ENCODE measurements at regions not wholly inside any gene's neighbourhood (a gene's known extent, or its start where the extent isn't known, plus 50 kb on each side); places are given as distances from the start of the nearest gene placed in this dataset.

- no peak for DNase-seq (ENCODE audit: low read depth)
- TF ChIP-seq, protein P1, sequence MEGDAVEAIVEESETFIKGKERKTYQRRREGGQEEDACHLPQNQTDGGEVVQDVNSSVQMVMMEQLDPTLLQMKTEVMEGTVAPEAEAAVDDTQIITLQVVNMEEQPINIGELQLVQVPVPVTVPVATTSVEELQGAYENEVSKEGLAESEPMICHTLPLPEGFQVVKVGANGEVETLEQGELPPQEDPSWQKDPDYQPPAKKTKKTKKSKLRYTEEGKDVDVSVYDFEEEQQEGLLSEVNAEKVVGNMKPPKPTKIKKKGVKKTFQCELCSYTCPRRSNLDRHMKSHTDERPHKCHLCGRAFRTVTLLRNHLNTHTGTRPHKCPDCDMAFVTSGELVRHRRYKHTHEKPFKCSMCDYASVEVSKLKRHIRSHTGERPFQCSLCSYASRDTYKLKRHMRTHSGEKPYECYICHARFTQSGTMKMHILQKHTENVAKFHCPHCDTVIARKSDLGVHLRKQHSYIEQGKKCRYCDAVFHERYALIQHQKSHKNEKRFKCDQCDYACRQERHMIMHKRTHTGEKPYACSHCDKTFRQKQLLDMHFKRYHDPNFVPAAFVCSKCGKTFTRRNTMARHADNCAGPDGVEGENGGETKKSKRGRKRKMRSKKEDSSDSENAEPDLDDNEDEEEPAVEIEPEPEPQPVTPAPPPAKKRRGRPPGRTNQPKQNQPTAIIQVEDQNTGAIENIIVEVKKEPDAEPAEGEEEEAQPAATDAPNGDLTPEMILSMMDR (conservative IDR thresholded peaks at IDR 0.05; ENCODE audit: control insufficient read depth, insufficient read depth, low read depth, low read length): no peak
- H3K4me3 ChIP-seq (ENCODE audit: control insufficient read depth, low read depth, low read length): no peak overlapping the region
Observed at GRCh38 chr22:27467711-27468110, 333.8 kb downstream of the MN1 start.

- TF ChIP-seq, protein P1 (conservative IDR thresholded peaks at IDR 0.05; ENCODE audit: control insufficient read depth, insufficient read depth, low read depth, low read length): no peak
- DNase-seq (ENCODE audit: low read depth): no peak
Observed at GRCh38 chr22:27468712-27469111, 332.8 kb downstream of the MN1 start.

DNA sequence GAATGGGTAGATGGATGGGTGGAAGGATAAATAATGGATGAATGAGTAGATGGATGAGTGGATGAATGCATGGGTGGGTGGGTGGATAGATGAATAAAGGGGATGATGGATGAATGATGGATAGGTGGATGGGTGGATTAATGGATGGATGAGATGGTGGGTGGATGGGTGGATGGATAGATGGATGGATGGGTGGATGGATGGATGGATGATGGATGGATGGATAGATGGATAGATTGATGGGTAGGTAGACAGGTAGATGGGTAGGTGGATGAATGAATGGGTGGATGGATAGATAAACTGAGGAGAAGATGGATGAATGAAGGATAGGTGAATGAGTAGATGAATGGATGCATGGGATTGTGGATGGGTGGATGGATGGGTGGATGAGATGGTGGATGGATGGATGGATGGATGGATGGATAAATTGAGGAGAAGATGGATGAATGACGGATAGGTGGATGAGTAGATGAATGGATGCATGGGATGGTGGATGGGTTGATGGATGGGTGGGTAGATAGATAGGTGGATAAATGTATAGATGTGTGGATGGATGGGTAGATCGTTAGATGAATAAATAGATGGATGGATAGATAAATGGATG, 331.3 kb downstream of the MN1 start:
- no peak for DNase-seq (ENCODE audit: low read depth)
- TF ChIP-seq, protein P1 (conservative IDR thresholded peaks at IDR 0.05; ENCODE audit: control insufficient read depth, insufficient read depth, low read depth, low read length): no peak
- H3K4me3 ChIP-seq (ENCODE audit: control insufficient read depth, low read depth, low read length): no peak overlapping the region

More at GRCh38 chr22:27468712-27469111, 332.8 kb downstream of the MN1 start:
- H3K4me3 ChIP-seq (ENCODE audit: control insufficient read depth, low read depth, low read length): no peak overlapping the region

DNA sequence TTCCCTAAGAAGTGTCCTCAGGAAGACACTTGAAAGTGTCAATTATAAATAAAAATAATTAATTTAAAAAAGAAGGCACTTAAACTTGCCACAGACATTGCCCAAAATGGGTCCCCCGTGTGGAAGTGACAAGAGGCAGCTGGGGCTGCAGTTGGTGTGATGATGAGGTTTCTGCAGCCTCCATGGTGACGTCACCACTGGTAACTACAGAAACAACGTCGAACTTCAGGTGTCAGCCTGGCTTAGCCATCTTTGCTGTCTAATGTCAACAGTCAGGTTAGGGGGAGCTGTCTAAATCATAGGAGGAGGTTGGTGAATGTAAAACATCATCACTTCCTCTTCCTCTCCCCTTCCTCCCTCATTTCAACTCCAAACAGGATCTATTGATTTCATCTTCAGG, 328.6 kb downstream of the MN1 start:
- no peak for DNase-seq (ENCODE audit: low read depth)
- TF ChIP-seq, protein P1 (conservative IDR thresholded peaks at IDR 0.05; ENCODE audit: control insufficient read depth, insufficient read depth, low read depth, low read length): no peak
- no peak overlapping the region for H3K4me3 ChIP-seq (ENCODE audit: control insufficient read depth, low read depth, low read length)

DNA sequence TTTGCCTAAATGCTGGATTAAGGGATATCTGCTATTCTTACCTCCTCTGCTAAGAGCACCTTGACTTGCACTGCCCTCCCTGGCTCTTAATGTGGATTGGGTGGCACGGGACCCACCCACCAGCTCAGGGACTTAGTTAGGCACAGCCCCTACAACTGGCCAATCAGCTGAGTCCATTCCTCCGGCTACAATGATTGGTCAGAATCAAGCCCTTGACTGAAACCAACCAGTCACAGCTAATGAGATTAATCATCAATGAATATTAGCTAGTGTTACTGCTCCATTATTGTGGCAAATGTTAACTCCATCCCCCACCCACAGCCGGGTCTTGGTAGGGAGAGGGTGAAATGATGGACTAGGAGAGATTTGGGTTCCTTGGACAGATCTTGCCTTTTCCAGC, 328.0 kb downstream of the MN1 start:
- no peak overlapping the region for H3K4me3 ChIP-seq (ENCODE audit: control insufficient read depth, low read depth, low read length)
- DNase-seq (ENCODE audit: low read depth): no peak
- TF ChIP-seq, protein P1 (conservative IDR thresholded peaks at IDR 0.05; ENCODE audit: control insufficient read depth, insufficient read depth, low read depth, low read length): no peak

DNA sequence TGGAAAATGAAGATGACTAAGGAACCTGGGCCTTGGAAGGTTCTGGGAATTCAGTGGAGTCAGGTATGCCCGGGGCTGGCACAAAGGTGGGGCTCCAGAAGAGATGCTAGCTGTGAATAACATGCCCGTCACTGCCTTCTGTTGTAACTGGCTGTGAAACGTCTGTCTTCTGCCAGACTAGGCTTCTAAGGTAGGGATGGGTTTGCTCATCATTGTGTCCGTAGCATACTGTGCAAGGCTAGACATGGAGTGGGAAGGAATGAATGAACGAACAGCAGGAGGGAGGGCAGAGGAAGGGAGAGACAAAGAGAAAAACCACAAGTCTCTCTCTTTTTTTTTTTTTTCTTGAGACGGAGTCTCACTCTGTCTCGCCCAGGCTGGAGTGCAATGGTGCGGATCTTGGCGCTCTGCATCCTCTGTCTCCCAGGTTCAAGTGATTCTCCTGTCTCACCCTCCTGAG, 327.4 kb downstream of the MN1 start:
- no peak overlapping the region for H3K4me3 ChIP-seq (ENCODE audit: control insufficient read depth, low read depth, low read length)
- DNase-seq (ENCODE audit: low read depth): no peak
- TF ChIP-seq, protein P1 (conservative IDR thresholded peaks at IDR 0.05; ENCODE audit: control insufficient read depth, insufficient read depth, low read depth, low read length): no peak

Data from fibroblast of mammary gland (primary cell).